ENCODE measurements at regions not wholly inside any gene's neighbourhood (a gene's known extent, or its start where the extent isn't known, plus 50 kb on each side); places are given as distances from the start of the nearest gene placed in this dataset.
A peak's percentile ranks its signal among the peaks of the same experiment; 100 is the strongest.
"Not testable (repeated sequence)": the region's sequence is repeated elsewhere in the genome, so short reads cannot be mapped to it uniquely, and the experiment has no call there.

DNA sequence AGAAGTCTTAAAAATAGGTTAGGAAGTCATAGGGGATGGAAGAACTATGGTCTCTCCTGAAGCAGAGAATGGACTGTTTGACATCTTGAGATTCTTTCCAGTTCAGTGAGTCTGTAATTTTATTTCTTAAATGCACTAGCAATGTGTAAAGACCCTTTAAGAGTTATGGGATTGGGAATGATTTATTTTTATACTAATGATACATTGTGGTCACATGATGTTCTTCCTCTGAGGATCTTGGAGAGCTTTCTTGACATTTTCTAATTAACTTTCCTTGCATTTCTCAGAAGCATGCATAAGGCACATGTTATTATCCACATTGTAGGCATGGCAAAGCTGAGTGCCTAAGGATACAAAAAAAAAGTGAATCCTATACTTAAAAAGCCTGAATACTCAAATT, 507.6 kb upstream of the NRSN1 start:
- no peak for DNase-seq

DNA sequence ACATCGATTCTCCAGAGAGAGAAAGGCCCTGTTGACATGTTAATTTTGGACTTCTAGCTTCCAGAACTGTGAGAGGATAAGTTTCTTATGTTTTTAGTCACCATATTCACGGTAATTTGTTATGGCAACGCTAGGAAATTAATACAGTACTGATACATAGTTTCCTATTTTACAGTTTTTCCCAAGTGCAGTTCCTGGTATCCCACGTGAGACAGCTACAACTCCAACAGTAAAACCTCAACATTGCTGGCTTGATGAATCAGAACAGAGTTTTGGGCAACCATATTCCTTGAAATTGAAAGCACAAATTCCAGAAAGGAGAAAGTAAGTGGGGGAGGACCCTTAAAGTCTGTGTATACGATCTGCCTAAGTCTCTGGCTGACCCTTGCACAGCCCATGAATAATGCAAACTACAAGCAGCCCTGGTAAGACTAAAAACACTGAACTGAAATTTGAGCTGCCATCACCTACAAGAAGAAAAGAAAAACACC, 505.1 kb upstream of the NRSN1 start:
- peak; percentile 4 for DNase-seq

DNA sequence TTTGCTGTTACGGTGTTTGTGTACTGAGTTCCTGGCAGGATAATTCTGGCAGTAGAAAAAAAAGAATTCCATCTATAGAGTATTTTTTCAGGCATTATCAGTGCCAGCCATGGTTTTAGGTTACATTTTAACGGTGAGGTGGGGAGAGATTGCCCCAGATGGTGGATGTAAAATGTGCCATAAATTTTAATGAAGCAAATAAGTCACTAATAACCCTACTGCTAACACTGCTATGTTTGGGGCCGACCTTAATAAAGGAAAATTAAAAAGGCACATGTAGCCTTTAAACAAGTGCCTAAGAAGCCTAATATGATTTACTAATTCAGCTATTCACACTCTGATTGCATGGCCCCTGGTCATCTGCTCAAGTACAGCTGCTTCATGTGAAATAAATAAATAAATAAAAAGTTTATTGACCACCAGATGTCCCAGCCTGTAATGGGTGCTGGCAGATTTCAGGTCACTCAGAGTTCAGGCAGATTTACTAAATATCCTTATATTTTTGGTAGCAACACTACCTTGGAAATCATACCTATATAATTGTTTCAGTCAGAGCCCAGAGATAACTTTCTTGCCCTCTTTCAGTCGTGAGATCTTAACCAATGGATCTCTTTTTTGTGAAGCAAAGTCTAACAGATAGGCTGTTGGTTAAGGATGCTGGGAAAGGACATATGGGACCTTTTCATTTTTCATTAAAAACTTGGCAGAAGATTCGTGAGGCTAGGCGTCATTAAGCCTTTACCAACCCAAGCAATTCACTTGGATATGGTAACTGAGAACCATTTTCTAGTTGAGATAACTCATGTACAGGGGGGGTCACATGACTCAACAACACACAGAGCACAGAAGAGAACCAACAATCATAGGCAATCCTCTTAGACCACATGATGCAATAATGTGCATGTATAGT, 495.0 kb upstream of the NRSN1 start:
- DNase-seq: no peak

DNA sequence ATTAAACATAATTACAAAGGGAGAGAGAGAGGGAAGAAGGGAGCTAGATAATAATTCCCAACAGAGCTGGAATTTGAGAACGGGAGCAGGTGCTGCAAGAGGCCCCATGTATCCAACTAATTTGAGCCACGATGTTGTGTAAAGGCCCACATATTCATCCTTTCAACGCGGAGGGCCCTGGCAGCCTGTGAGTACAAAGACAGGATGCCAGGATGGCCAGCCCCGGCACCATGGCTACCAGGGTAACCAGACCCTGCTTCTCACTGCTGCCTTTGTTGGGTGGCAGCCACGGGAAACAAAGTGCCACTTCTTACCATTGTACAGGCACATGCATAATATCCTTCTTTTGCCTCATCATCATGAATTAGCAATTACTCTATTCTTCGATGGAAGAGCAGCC, 492.0 kb upstream of the NRSN1 start:
- no peak for DNase-seq

DNA sequence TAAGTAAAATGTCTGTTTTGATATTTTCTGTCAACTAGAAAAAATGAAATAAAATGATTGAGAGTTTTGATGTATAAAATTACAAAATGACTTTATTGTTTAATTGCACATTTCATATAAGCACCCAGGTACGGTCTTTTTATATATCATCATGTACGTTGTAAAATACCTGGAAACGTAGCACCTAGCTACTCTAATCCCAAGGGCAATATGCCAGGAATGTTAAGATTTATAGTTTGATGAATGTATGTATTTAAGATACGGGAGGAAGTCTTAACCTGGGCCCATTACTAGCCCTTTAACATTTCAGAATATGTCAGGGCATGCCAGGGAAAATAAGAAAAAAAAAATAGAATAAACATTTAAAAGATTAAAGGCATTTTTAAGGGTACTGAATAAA, 490.9 kb upstream of the NRSN1 start:
- DNase-seq: no peak

DNA sequence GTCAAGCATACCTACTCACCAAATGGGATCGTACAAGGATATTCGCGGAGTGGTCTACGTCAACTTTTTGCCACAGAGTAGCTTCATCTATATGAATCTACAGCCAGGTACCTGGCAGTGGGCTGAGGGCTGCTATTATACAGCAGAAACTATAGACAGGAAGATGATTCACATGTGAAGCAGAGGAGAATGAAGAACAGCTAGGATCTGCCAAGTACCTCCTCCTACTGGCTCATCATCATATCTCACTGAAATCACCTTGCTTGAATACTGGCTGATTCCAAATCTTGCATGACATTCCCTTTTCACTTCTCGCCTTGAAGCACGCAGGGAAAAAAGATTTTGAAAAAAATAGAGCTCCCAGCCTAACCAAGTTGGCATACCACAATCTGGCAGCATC, 488.7 kb upstream of the NRSN1 start:
- DNase-seq: no peak

DNA sequence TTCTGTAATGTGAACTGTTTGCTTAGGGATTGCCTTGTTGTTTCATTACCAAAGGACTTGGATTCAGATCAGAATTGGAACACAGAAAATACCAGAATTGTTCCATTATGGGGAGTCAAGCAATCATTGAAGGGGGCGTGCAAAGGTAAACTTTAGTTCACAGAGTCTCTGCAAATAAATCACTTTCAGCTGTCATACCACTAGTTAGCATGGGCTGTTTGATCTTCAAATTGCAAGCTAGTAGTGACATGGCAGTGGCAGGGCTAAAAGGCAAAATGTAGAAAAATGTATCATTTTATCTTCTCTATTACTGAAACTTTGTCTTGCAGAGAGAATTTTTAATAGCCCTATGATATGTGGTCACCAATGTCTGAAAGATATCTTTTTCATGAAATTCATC, 483.2 kb upstream of the NRSN1 start:
- no peak for DNase-seq

DNA sequence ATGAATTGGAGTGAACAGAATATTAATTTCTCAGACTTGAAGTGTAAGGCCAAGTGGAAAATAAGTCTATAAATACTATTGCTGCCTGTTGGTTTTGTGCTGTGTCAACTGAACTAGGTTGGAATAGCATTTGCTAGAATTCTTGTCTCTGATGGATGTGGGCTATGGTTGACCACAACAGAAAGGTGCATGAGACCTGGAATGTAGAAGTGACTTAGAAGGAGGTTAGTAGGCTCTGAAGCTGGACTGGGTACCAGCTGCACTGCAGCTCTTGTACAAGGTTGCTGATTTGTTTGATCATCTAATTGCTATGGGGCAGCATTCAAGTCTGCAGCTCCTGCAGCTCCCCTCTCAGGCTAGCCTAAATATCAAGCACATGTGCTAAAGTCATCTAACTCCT, 479.0 kb upstream of the NRSN1 start:
- DNase-seq: no peak

DNA sequence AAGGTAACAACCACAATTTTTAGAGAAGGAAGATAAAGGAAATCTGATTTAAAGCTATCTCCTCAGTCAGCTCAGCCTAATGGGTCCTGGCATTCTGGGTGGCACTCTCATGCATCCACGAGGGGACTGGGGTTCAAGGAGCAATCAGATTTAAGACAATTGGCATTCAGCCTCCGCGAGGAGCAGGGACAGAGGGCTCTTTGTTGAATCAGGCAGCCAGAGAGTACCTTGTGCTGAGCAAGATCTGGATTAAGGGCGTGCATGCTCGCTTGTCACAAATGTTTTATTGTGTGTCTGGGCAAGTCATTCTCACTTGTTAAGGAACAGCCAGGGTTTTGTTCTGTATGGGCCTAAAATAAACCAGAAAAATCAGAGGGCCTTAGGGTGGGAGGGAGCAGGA, 475.3 kb upstream of the NRSN1 start:
- no peak for DNase-seq

DNA sequence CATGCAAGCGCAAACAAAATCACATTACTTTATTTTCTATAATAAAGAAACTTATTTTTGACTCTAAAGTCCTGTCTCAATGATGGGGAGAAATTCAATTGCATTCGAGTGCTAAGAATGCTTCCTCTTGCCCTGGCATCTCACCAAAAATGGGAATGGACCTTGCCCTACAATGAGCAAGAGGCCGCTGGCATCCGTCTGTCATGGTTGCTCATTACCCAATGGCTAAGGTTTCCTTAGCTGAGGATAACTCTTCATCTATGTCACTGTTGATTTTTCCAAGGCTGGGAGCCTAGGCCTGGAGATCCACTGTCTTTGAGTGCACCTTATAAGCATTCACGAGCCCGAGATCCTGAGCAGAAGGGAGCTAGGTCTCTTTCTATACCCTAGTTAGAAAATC, 471.3 kb upstream of the NRSN1 start:
- DNase-seq: no peak

DNA sequence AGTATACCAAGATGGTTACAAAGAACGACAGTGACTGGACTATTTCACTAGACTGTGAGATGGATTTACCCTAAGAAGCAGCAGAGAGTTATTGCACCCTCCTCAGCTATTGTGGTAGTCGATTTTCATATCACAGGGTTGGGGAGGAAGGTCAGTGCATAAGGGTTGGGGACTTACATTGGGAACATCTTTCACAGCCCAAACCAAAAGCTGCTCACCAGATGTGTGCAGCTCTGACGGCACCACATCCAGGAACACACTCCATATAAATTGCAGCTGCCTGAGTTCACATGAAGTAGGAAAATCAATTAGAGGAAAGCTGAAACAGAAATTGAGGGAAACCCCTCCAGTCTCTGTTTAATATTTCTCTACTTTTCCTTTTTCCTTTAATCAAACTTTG, 470.5 kb upstream of the NRSN1 start:
- DNase-seq: no peak

DNA sequence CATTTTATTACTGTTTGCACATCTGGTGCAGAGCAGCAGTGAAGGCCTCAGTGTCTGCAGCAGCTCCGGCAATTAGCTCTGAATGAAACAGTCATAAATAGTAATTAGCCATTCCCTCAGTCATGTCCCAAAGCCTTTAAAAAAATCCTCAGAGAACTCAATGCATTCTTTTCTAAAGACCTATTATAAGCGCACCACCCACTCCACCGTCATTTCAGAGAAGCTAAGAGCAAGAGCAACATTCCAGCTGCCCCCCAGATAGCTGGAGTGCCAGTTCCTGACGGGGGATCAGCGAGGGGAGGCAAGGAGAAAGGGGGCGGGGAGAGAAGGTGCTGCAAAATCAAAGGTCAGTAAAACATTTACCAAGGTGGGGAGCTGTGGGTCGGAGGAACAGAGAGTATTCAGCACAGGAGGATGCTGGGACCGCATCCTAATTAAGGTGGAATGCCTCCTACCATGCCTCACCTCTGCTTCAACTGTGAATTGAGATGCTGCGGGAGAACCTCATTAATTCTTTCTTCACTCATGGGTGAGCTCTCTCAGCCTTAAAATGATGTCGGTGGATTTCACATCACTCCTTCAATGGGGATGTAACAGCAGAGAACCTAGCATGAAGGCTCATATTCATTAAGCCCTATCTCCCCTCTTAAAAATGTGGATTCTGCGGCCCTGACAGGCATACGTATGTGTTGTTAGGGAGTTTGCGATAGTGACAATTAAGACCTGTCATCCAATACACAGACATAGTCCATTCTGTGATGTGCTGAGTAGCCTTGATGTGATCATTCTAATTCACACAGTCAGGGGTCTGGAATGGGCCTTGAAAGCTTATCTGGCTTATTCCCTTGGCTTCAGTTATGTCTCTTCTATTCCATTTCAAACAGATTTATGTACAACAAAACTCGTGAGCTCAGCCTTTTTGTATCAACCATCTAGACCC, 469.5 kb upstream of the NRSN1 start:
- DNase-seq: no peak

DNA sequence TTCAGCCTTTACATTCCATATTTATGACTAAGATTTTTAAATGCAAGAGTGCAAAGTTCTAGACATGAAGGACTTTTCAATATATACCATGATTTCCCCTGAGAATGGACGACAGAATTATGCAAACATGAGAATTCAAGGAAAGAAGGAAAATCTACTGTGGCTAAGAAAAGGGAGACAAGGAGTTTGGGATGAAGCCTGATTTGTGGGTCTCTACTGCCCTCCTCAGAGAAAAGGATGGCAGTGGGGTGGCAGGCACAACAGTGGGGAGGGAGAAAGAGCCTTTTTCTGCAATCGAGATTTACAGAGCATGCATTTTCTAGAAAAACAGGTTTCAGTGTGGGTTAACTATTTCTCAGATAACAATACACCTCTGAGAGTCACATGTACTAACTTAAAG, 466.9 kb upstream of the NRSN1 start:
- peak; percentile 1 for DNase-seq

DNA sequence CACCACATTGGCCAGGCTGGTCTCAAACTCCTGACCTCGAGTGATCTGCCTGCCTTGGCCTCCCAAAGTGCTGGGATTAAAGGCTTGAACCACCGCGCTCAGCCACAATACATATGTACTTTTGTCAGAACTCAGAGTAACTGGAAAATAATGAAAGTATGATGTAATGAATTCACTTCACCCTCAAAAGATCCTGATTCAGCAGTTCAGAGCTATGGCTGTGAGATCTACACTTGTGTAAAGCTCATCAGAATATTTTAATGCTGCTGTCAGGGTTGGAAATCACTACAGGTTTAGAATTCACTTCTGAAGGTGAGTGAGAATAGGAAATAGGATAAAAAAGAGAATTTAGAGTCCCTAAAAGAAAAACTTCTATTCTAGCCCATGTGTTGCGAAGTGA, 464.5 kb upstream of the NRSN1 start:
- no peak for DNase-seq

DNA sequence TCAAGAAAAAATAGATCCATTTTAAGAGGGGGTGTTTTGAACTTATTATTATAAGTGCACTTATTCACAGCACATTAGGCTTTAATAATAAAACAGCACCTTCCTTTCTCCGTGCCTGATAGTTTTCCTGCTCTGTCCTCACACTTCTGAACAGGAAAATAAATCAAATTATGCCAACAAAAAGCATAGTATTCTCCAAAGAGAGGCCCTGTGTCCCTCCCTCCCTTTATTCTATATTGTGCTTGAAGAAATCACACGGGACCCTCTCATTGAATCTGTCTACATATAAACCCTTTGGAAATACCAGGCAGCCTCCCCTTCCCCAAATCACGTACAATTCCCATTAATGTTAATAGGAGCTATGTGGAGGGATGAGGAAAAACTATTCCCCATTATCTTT, 462.9 kb upstream of the NRSN1 start:
- no peak for DNase-seq

DNA sequence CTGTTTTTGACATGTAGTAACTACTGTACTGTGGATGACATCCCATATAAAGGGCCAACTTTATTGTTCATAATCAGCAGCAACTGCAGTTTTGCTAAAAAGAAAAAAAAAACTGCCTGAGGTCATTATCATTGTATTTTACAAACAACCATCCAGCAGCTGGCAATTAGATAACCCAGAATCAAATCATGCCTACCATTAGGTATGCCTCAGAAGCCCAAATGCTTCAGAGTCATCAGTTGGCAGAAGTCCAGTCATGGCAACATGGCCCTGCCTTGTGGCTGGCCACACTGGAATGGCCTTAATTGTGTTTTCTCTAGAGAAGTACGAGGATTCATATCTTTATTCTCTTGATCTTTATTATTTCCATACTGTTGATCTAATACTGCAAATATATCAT, 462.4 kb upstream of the NRSN1 start:
- DNase-seq: no peak

DNA sequence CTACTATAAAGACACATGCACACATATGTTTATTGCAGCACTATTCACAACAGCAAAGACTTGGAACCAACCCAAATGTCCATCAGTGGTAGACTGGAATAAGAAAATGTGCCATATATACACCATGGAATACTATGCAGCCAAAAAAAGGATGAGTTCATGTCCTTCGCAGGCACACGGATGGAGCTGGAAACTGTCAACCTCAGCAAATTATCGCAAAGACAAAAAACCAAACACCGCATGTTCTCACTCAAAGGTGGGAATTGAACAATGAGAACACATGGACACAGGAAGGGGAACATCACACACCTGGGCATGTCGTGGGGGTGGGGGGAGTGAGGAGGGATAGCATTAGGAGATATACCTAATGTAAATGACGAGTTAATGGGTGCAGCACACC, 460.1 kb upstream of the NRSN1 start:
- DNase-seq: not testable (repeated sequence)

DNA sequence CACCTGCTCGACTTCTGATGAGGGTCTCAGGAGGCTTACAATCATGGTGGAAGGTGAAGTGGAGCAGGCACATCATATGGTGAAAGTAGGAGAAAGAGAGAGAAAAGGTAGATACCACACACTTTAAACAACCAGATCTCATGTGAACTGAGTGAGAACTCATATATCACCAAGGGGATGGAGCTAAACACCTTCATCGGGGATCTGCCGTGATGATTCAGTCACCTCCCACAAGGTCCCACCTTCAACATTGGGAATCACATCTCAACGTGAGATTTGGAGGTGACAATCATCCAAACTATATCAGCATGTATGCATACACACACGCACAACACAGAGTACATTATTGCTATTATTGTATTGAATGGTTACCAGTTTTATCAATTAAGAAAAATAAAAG, 453.3 kb upstream of the NRSN1 start:
- no peak for DNase-seq

DNA sequence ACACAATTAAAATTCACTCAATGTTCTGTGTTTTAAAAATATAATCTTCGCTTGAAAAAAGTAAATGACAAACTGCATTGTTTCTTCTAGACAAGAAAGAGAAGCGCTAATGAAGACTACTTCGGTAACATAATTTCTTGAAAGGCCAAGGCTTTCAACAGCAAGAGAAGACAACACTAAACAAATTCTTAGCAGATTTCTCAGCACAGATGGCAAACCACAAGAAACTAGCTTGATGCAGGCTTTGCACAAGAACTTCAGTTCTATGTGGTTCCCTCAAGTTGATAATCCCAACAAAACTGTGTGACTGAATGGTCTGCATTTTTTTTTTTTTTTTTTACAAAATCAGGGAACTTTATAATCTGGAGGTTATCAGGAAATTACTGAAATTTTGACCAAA, 447.4 kb upstream of the NRSN1 start:
- no peak for DNase-seq

DNA sequence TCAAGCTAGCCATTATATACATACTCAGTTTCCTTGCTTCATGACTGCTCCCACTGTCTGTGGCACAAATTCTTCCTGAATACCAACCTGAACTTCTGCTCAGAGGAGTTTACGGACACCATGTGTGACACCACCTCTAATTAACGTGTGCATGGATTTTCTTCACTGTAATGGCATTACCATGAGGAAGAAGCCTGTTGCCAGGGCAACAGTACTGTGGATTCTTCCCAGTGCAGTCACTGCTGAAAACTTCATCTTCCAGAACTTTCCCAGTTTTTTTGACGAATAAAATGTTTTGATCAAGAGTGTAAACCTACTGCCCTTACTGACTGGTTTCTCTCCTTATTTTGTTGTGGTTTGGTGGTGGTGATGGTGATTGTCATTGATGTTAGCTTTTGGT, 444.3 kb upstream of the NRSN1 start:
- DNase-seq: no peak

DNA sequence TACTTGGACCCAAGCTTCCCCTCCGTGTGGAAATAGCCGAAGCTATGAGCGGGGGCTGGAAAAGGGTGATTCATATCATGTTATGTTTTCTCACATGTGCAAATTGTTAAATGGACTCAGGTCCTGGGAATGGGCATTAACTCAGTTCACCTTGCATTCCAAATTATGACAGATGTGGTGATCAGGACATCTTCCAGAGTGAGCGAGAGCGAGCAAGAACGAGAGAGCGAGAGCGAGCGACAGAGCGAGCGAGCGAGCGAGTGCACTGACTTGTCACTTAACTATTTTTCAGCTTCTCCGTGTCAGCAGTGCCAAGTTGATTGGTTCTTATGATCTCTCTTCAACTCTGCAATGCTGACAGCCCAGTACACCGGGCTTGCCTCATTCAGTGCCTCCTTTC, 437.4 kb upstream of the NRSN1 start:
- DNase-seq: no peak

DNA sequence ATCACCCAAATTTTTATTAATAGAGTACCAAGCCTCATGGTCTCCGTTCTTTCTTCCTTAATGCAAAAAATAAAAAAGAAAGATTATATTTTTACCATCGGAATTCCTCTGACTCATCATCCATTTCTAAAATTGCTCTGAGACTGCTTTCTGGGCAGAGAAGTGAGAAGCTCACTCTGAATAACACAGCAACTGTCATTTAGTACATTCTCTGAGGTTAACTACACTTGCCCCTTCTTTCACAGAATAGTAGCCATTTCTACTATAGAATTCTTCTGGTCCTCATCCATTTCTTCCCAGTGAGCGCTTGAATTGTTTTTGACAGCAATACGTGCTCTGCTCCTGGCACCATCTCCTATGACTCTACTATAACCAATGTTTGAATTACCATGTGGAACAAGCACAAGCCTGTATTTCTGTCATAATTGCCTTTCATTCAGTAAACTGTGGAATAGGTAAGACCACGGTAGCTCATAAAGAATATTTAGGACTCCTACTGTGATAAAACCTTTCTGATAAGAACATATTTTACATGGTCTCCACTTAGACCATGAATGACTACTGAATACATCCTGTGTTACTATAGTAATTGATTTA, 435.5 kb upstream of the NRSN1 start:
- no peak for DNase-seq

DNA sequence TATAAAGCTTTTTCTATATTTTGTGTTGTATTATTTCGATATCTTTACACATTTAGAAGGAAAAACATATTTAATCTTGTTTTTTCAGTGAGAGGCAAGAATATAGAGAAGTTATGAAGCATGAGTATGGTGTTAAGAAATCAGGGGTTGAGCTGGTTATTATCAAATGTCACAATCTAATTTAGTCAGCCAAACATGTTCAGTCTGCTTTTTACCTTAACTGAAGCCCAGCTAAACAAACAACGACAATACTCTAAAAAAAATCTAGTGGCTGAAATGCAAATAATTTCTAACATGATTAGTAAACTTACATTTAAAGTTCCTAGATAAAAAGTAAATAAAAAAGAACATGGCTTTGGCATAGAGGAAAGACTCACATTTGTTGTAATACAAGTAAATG, 433.8 kb upstream of the NRSN1 start:
- DNase-seq: no peak

DNA sequence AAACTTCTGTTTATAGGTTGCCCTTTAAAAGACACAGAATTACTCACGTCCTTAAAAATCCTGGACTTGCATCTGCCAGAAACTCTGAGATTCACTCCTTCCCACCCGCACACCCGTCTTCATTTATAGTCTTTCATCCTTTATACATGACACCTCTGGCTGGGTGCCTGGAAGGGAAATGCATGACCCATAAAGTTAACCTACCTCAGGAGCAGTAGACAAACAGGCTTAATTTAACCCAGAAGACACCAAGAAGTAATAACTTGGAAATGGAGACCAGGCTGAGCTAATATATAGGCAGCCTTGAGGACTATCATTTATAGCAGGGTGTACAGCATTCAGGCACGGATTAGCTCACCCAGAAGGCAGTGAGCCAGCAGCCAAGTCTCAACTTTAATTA, 429.0 kb upstream of the NRSN1 start:
- peak; percentile 2 for DNase-seq

Measured in EL (cell line).